VCaP (cell line): ENCODE measurements at regions not wholly inside any gene's neighbourhood (a gene's known extent, or its start where the extent isn't known, plus 50 kb on each side); places are given as distances from the start of the nearest gene placed in this dataset.
"Not testable (repeated sequence)": the region's sequence is repeated elsewhere in the genome, so short reads cannot be mapped to it uniquely, and the experiment has no call there.

Experiments
- H3K27ac ChIP-seq: fragments of 450-650 bp; 2 replicates; pipeline ENCODE4 v1.5.1; 2017
- TF ChIP-seq, protein P1 (sequence below): fragments of 450-650 bp; conservative IDR thresholded peaks from 2 replicates; pipeline ENCODE4 v1.5.1; 2017; ENCODE audit warnings: mild to moderate bottlenecking, moderate library complexity

DNA sequence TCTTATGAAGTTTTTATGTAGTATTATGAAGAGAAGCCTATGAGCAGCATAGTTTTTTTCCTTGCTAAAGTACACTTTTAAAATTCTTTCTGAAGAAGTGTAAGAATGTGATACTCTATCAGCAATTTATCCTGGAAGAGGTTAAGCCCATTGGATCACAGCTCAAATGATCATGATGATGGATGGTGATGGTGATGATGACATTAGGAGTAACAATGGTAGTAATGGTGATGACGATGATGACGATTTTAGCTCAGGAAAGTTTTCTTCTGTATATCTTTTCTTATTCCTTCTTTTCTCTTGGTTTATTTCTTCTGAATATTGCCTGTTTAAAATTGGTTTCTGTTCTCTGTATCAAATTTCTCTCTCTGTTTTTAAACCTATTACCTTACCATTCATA, 262.9 kb upstream of the DUSP10 start:
- no peak overlapping the region for H3K27ac ChIP-seq
- TF ChIP-seq, protein P1, sequence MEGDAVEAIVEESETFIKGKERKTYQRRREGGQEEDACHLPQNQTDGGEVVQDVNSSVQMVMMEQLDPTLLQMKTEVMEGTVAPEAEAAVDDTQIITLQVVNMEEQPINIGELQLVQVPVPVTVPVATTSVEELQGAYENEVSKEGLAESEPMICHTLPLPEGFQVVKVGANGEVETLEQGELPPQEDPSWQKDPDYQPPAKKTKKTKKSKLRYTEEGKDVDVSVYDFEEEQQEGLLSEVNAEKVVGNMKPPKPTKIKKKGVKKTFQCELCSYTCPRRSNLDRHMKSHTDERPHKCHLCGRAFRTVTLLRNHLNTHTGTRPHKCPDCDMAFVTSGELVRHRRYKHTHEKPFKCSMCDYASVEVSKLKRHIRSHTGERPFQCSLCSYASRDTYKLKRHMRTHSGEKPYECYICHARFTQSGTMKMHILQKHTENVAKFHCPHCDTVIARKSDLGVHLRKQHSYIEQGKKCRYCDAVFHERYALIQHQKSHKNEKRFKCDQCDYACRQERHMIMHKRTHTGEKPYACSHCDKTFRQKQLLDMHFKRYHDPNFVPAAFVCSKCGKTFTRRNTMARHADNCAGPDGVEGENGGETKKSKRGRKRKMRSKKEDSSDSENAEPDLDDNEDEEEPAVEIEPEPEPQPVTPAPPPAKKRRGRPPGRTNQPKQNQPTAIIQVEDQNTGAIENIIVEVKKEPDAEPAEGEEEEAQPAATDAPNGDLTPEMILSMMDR = no peak

DNA sequence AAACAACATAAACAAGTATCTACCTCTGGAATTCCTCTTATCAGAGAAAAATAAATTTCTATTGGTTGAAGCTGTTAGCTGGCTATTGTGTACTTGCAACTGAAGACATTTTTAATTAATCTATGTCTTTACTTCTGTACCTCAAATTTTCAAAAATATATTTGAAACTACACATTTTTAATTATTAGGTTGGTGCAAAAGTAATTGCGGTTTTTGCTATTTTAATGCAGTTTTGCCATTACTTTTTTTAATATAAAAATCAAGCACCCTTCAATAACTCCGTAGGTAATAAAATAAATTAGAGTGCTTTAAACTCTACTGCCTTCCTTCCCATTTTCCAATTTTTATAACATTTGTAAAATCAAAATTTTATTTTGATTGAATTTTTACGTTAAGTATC, 262.1 kb upstream of the DUSP10 start:
- TF ChIP-seq, protein P1 = no peak
- H3K27ac ChIP-seq = no peak overlapping the region

DNA sequence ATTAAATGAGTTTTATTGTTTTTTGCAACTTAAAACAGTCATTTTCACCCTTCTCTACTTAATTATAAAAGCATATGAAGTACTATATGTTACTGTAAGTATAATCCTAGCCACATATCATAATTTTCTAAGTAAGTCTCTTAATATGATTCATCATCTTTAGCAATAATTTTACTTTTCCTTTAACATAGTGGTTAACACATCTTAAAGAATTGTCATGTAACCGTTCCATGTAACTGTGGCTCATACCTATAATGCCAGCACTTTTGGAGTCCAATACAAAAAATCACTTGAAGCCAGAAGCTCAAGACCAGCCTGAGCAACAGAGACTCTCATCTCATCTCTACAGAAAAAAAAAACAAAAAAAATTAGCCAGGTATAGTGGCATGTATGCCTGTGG, 260.6 kb upstream of the DUSP10 start:
- no peak overlapping the region for H3K27ac ChIP-seq
- TF ChIP-seq, protein P1 = no peak

DNA sequence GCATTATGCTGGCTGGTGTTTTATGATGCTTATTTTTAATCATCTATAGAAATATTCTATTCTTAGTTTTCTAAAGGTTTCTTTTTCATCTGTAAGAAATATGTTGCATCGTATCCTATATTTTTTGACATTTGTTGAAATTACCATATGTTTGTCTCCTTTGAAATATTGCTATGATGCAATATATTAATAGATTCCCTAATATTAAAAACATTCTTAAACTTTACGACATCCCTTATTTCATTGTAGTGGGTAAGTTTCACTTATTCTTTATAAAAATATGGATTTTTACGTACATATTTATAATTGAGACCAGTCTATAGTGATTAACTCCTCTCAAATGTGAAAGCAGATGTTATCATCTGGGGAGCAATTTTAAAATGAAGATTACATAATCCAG, 258.2 kb upstream of the DUSP10 start:
- TF ChIP-seq, protein P1 = no peak

DNA sequence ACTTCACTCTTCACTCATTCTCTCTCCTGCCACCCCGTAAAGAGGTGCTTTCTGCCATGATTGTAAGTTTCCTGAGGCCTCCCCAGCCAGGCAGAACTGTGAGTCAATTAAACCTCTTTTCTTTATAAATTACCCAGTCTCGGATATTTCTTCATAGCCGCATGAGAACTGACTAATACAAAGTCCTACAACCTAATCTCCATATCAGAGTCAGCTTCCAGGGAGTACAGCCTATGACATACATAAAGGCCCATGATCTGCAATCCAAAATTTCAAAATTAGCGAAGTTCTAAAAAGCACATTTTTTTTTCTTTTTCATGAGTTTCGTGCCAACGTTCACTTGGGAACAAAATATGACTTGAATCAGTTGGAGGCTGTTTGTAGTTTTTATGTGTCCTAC, 256.9 kb upstream of the DUSP10 start:
- no peak overlapping the region for H3K27ac ChIP-seq
- TF ChIP-seq, protein P1 = no peak

More for the DNA sequence above, 258.2 kb upstream of the DUSP10 start:
- H3K27ac ChIP-seq = no peak overlapping the region

DNA sequence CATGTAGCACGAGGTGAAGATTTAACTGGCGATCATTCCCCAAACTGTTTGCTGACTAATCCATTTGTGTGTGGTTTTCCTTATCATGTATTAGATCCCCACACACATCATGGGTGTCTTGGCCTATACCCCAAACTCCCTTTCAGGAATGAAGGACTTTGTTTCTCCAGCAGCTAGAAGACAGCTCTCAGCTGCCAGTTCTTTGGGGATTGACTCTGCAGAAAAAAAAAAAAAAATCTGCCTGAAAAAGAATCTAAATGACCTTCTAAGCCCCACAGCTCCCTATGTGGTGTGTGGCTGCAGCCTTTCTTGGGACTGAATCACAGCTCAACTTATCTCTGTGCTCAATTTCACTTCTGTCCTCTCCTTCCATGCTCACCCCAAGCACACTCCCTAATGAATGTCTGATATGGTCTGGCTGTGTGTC, 256.3 kb upstream of the DUSP10 start:
- H3K27ac ChIP-seq = no peak overlapping the region
- TF ChIP-seq, protein P1 = no peak

DNA sequence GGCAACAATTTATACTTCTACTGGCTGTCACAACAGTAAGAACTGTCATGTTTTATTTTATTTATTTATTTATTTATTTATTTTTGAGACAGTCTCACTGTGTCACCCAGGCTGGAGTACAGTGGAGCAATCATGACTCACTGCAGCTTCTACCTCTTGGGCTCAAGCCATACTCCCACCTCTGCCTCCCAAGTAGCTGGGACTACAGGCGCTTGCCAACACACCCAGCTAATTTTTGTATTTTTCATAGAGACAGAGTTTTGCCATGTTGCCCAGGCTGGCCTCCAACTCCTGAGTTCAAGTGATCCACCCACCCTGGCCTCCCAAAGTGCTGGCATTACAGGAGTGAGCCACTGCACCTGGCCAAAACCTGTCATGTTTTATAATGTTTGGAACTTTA, 255.1 kb upstream of the DUSP10 start:
- H3K27ac ChIP-seq = not testable (repeated sequence)

DNA sequence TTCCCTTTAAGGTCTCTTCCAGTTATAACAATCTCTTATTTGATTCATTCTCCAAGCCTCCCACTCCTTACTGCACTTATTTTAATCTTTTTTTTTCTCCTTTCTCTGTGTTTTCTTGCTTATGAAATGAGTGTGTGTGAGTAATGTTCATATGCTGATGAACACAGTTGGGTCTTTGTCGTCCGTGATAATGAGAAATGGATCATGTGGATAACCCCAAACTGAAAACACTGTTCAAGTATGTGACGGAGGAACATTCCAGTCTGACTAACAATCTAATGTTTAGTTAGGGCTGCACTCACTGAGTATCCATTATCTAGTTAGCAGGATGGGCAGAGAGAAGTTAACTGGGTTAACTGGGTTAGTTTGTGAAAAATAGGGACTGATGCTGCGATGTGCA, 253.1 kb upstream of the DUSP10 start:
- H3K27ac ChIP-seq = no peak overlapping the region
- TF ChIP-seq, protein P1 = no peak
